ENCODE measurements at regions not wholly inside any gene's neighbourhood (a gene's known extent, or its start where the extent isn't known, plus 50 kb on each side); places are given as distances from the start of the nearest gene placed in this dataset.
"Not testable (repeated sequence)": the region's sequence is repeated elsewhere in the genome, so short reads cannot be mapped to it uniquely, and the experiment has no call there.

DNA sequence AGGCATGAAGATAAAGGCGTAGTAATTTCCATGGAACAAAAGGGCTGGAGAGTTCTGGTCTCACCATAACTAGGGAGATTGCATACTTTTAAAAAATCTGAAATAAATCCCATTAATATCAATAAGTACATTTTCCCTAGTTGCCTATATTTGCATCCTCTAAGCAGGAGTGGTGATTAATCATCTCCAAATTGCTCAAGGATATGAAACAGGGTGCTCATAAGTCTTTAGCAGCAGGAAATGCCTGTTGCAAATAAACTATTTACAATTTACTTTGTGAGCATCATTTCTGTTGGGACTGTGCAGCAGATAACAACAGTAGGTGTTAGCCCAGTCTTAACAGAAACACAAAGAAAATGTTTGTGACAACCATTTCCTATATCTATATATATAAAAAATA lies 92.4 kb upstream of the TMEM178A start:
- intact Hi-C loops (cut with DNase I; ENCODE audit: low total_unique reads) = no loop called here
- Histone ChIP-seq H3K9me3 (no peaks in the 10 kb centered on the region), H3K27ac (no peak overlapping the region), H3K27me3 (no peaks in the 10 kb centered on the region), H3K36me3 (no peaks in the 10 kb centered on the region), H3K4me3 (no peak overlapping the region), H3K4me1 (peaks cover 0 to 38% (median 27%) of the 10 kb centered on the region in 4 donors)
- TF ChIP-seq, protein P1, sequence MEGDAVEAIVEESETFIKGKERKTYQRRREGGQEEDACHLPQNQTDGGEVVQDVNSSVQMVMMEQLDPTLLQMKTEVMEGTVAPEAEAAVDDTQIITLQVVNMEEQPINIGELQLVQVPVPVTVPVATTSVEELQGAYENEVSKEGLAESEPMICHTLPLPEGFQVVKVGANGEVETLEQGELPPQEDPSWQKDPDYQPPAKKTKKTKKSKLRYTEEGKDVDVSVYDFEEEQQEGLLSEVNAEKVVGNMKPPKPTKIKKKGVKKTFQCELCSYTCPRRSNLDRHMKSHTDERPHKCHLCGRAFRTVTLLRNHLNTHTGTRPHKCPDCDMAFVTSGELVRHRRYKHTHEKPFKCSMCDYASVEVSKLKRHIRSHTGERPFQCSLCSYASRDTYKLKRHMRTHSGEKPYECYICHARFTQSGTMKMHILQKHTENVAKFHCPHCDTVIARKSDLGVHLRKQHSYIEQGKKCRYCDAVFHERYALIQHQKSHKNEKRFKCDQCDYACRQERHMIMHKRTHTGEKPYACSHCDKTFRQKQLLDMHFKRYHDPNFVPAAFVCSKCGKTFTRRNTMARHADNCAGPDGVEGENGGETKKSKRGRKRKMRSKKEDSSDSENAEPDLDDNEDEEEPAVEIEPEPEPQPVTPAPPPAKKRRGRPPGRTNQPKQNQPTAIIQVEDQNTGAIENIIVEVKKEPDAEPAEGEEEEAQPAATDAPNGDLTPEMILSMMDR (IDR thresholded peaks at IDR 0.05) = no peak
- no peak for DNase-seq

DNA sequence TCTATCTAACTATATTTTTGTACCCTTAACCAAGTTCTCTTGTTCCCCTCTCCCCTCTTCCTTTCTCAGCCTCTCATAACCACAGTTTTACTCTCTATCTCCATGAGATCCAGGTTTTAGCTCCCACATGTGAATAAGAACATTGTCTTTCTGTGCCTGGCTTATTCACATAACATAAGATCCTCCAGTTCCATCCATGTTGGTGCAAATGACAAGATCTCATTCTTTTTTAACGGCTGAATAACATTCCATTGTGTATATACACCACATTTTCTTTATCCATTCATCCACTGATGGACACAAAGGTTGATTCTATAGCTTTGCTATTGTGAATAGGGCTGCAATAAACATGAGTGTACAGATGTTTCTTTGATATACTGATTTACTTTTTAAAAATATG lies 83.9 kb upstream of the TMEM178A start:
- peaks cover 0 to 6% (median 0%) of the 10 kb centered on the region in 3 donors for H3K9me3 ChIP-seq
- TF ChIP-seq, protein P1 (IDR thresholded peaks at IDR 0.05) = no peak
- H3K4me1 ChIP-seq = no peaks in the 10 kb centered on the region
- no peak overlapping the region for H3K4me3 ChIP-seq
- peaks cover 0 to 3% (median 0%) of the 10 kb centered on the region in 3 donors for H3K36me3 ChIP-seq
- intact Hi-C loops (cut with DNase I; ENCODE audit: low total_unique reads) = no loop called here
- no peak overlapping the region for H3K27ac ChIP-seq
- no peak for DNase-seq
- no peaks in the 10 kb centered on the region for H3K27me3 ChIP-seq

DNA sequence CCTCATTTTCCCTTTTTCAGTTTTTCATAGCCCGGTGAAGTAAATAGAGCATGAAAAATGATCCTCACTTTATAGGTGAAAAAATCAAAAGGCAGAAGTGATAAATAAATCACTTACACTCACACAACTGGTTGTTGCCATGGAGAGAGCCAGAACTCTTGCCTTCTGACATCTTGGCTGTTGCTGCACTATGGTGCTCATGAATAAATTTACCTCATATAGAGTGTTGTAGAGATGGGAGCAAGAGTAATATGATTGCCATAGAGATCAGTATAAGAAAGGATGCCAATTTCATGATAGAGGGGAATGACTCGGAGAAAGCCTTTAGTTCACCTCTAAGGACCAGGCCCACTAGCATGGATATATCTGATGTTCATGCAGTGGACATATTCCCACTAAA lies 82.5 kb upstream of the TMEM178A start:
- Histone ChIP-seq H3K36me3 (peaks cover 0 to 3% (median 0%) of the 10 kb centered on the region in 3 donors), H3K27me3 (no peaks in the 10 kb centered on the region), H3K4me3 (no peak overlapping the region), H3K4me1 (no peaks in the 10 kb centered on the region), H3K9me3 (peaks cover 0 to 6% (median 0%) of the 10 kb centered on the region in 3 donors), H3K27ac (no peak overlapping the region)
- TF ChIP-seq, protein P1 (IDR thresholded peaks at IDR 0.05) = no peak
- intact Hi-C loops (cut with DNase I; ENCODE audit: low total_unique reads) = no loop called here
- no peak for DNase-seq

DNA sequence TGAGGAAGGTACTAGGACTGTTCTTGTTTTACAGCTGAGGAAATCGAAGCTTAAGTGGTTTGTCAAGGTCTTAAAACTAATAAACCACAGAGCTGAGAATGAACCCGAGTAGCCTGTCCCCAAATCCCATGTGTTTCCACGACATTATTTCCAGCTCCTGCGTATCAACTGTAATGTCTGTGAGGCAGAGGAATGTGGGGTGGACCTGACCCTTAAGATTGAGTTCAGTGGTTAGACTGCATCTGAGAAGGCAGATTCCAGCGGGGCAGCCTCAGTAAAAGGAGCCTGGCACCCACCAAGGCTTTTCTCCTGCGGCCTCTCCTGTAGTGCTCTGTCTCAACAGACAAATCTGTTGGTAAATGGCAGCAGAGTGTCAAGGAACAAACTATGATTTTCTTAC lies 81.9 kb upstream of the TMEM178A start:
- Histone ChIP-seq H3K27me3 (no peaks in the 10 kb centered on the region), H3K4me1 (no peaks in the 10 kb centered on the region), H3K4me3 (no peak overlapping the region), H3K36me3 (peaks cover 0 to 3% (median 0%) of the 10 kb centered on the region in 3 donors), H3K9me3 (peaks cover 0 to 6% (median 0%) of the 10 kb centered on the region in 3 donors), H3K27ac (no peak overlapping the region)
- intact Hi-C loops (cut with DNase I; ENCODE audit: low total_unique reads) = no loop called here
- TF ChIP-seq, protein P1 (IDR thresholded peaks at IDR 0.05) = no peak
- no peak for DNase-seq

DNA sequence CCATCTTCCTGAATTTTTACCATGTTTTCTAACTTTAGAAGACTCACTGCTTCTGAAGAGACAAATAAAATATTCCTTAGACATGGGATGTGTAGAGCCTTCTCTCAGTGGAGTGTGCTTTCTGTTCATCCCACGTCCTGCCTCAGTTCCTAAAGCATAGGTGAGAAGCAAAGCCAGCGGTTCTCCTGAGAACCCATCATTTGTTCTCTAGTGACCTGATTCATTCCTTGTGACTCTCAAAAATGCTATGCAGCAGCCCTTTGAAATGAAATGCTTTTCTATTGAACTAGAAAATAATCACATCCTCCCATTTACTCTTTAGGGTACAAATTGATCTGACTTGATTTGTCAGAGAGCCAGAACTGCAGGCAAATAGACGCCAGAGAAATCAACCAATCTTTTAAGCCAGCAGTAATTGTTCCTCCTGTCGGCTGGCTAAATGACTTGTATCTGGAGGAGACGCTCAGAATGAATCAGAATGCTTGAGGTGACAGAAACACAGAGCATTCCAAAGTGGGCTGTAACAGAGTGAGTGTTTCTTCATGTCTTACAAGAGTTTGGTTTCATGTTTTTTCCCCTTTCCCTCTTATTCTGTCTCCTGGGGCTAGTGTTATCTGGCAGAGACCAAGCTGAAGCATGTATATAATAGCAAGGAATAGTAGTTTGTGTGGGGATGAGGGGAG lies 81.3 kb upstream of the TMEM178A start:
- no peak for DNase-seq

DNA sequence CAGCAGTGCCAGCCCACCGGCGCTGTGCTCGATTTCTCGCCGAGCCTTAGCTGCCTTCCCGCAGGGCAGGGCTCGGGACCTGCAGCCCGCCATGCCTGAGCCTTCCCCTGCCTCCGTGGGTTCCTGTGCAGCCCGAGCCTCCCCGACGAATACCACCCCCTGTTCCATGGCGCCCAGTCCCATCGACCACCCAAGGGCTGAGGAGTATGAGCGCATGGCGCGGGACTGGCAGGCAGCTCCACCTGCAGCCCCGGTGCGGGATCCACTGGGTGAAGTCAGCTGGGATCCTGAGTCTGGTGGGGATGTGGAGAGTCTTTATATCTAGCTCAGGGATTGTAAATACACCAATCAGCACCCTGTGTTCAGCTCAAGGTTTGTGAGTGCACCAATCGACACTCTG lies 80.2 kb upstream of the TMEM178A start:
- H3K4me3 ChIP-seq; H3K27ac ChIP-seq; H3K4me1 ChIP-seq; H3K9me3 ChIP-seq; H3K27me3 ChIP-seq; DNase-seq; H3K36me3 ChIP-seq; intact Hi-C loops (cut with DNase I; ENCODE audit: low total_unique reads): not testable (repeated sequence)

More for the DNA sequence above, 81.3 kb upstream of the TMEM178A start:
- Histone ChIP-seq H3K9me3 (peaks cover 0 to 6% (median 0%) of the 10 kb centered on the region in 3 donors), H3K27ac (no peak overlapping the region), H3K36me3 (peaks cover 0 to 3% (median 0%) of the 10 kb centered on the region in 3 donors), H3K27me3 (no peaks in the 10 kb centered on the region), H3K4me3 (no peak overlapping the region), H3K4me1 (no peaks in the 10 kb centered on the region)
- intact Hi-C loops (cut with DNase I; ENCODE audit: low total_unique reads) = no loop called here
- TF ChIP-seq, protein P1 (IDR thresholded peaks at IDR 0.05) = no peak
